AG10803 (cell line): ENCODE measurements at regions not wholly inside any gene's neighbourhood (a gene's known extent, or its start where the extent isn't known, plus 50 kb on each side); places are given as distances from the start of the nearest gene placed in this dataset.

Source experiments
- DNase-seq: peaks from one replicate; pipeline ENCODE4 v3.0.0; 2010; ENCODE audit warnings: low read depth
- H3K4me3 ChIP-seq: 2 replicates; pipeline ENCODE4 v1.5.1; 2011; ENCODE audit warnings: mild to moderate bottlenecking, low read length, control low read depth
- TF ChIP-seq, protein P1 (sequence below): conservative IDR thresholded peaks from 2 replicates; pipeline ENCODE4 v1.5.1; 2011; ENCODE audit warnings: mild to moderate bottlenecking, low read length, control low read depth, inconsistent platforms

GRCh38 chr1:163257763-163258162, 55.0 kb upstream of the RGS5 start:
- H3K4me3 ChIP-seq, result no peak overlapping the region
- TF ChIP-seq, protein P1, sequence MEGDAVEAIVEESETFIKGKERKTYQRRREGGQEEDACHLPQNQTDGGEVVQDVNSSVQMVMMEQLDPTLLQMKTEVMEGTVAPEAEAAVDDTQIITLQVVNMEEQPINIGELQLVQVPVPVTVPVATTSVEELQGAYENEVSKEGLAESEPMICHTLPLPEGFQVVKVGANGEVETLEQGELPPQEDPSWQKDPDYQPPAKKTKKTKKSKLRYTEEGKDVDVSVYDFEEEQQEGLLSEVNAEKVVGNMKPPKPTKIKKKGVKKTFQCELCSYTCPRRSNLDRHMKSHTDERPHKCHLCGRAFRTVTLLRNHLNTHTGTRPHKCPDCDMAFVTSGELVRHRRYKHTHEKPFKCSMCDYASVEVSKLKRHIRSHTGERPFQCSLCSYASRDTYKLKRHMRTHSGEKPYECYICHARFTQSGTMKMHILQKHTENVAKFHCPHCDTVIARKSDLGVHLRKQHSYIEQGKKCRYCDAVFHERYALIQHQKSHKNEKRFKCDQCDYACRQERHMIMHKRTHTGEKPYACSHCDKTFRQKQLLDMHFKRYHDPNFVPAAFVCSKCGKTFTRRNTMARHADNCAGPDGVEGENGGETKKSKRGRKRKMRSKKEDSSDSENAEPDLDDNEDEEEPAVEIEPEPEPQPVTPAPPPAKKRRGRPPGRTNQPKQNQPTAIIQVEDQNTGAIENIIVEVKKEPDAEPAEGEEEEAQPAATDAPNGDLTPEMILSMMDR, result no peak
- DNase-seq, result no peak

DNA sequence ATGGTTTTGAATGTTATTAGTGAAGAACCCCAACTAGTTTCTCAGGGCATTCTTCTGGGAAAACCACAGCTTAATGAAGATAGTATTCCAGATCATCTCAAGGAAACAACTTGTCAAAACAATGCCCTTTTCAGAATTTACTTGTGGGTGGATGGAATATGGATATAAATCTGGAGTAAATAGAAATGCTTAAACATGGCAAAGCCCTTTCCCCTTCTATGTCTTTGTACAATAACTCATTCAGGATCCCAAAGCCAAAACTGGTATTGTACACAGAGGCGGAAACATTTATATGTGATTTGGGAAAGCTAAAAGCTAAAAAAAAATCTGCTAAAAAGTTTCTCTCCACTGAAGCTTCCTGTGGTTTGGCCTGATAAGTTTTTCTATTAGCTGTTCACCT, 55.5 kb upstream of the RGS5 start:
- no peak overlapping the region for H3K4me3 ChIP-seq
- TF ChIP-seq, protein P1, result no peak
- peak; percentile 55 for DNase-seq

DNA sequence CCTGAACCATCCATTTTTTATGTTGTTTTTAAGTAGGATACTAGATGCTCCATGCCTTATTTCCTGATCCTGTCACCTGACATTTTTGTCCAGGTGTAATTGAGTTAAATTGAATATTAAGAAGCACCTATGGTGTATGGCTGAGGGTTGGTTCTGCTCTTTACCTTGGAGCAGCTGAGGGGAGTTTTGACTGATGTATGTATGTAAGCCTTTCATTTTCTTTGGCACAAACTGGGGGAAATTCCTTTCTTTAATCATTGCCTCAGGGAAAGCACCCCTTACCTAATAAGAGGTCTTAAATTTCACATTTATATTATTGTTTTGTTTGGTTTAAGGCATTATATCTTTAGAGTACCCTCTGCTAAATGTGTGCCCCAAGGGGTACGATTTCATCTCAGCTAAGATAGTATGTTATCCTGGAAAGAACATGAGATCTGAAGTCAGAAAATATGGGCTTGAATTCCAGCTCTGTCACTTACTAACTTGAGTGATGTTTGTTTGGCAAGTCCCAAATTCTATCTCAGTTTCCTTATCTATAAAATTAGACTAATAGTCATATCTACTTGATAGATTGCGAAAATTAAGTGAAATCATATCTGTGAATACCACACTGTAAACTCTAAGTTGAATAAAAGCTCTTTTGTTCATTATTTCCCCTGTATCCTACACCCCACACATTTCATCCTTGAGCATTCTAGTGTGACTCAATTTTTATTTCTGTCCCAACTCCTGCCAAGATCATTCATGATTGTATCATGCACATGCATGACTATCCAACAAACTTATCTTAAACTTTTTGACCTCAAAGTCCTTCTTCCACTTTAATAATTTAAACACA, 57.7 kb upstream of the NUF2 start:
- DNase-seq, result no peak
- TF ChIP-seq, protein P1, result no peak
- no peak overlapping the region for H3K4me3 ChIP-seq

GRCh38 chr1:163265547-163265946, 56.2 kb upstream of the NUF2 start:
- DNase-seq, result no peak
- TF ChIP-seq, protein P1, result no peak
- no peak overlapping the region for H3K4me3 ChIP-seq

GRCh38 chr1:163267962-163268361, 53.8 kb upstream of the NUF2 start:
- DNase-seq, result no peak
- no peak overlapping the region for H3K4me3 ChIP-seq
- TF ChIP-seq, protein P1, result no peak

DNA sequence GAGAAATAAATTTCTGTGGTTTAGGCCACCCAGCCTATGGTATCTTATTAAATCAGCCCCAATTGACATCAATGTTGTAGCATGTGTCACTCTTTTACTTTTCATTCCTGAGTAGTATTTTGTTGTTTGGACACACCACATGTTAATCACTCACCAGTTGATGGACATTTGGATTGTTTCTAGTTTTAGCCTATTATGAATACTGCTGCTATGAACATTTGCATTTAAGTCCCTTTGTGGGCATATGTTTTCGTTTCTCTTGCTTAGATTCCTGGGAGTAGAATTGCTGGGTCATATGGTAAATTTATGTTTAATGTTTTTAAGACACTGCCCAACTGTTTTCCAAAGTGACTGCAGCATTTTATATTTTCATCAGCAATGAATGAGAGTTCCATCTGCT, 50.2 kb upstream of the NUF2 start:
- TF ChIP-seq, protein P1, result no peak
- H3K4me3 ChIP-seq, result no peak overlapping the region
- no peak for DNase-seq
